Natural killer cell (primary cell): ENCODE measurements at regions not wholly inside any gene's neighbourhood (a gene's known extent, or its start where the extent isn't known, plus 50 kb on each side); places are given as distances from the start of the nearest gene placed in this dataset.

Experiments used
- ATAC-seq, 3 donors: fragments of 150-1000 bp in 2 of 3; fragments of 200-7000 bp in 1 of 3; cut with Tn5 transposase; 1 replicate in 1 of 3; 2 replicates in 2 of 3; pipeline ENCODE4 v1.10.0; 2021; ENCODE audit warnings: mild to moderate bottlenecking in 2 of 3, moderate library complexity in 2 of 3
- DNase-seq, 2 donors: peaks; one replicate each; pipeline versions ENCODE4 v3.0.0 to v3.0.0-alpha.2; 2013 to 2021; ENCODE audit warnings: mixed read lengths in 1 of 2
- H3K27ac ChIP-seq: one replicate; pipeline ENCODE4 v1.5.1; 2013; ENCODE audit warnings: mild to moderate bottlenecking, low read length
- H3K27me3 ChIP-seq: one replicate; pipeline ENCODE4 v1.6.1; 2013; ENCODE audit warnings: low read length; ENCODE audit not compliant: control insufficient read depth, insufficient read depth
- H3K36me3 ChIP-seq: one replicate; pipeline ENCODE4 v1.6.1; 2013; ENCODE audit warnings: low read length; ENCODE audit not compliant: control insufficient read depth, insufficient read depth
- H3K4me1 ChIP-seq: one replicate; pipeline ENCODE4 v1.6.1; 2013; ENCODE audit warnings: low read length; ENCODE audit not compliant: control insufficient read depth, insufficient read depth
- H3K4me3 ChIP-seq: one replicate; pipeline ENCODE4 v1.5.1; 2013; ENCODE audit warnings: low read length
- H3K9me3 ChIP-seq: one replicate; pipeline ENCODE4 v1.6.1; 2013; ENCODE audit warnings: low read length; ENCODE audit not compliant: control insufficient read depth, insufficient read depth
- H3K27ac Mint-ChIP-seq, 2 donors: one replicate each; pipeline ENCODE4 v1.8.0; 2022; ENCODE audit warnings: mild to moderate bottlenecking in 2 of 2, mixed read lengths in 2 of 2, moderate library complexity in 1 of 2
- H3K27me3 Mint-ChIP-seq, 2 donors: one replicate each; pipeline ENCODE4 v1.8.0; 2022; ENCODE audit warnings: low read depth in 2 of 2, mixed read lengths in 2 of 2
- H3K36me3 Mint-ChIP-seq: one replicate; pipeline ENCODE4 v1.8.0; 2022; ENCODE audit warnings: mixed read lengths
- H3K4me1 Mint-ChIP-seq, 2 donors: one replicate each; pipeline ENCODE4 v1.8.0; 2022; ENCODE audit warnings: mixed read lengths in 2 of 2
- H3K4me3 Mint-ChIP-seq: one replicate; pipeline ENCODE4 v1.8.0; 2022; ENCODE audit warnings: mild to moderate bottlenecking, moderate library complexity, mixed read lengths
- H3K9me3 Mint-ChIP-seq, 2 donors: one replicate each; pipeline ENCODE4 v1.8.0; 2022; ENCODE audit warnings: mixed read lengths in 2 of 2
- WGBS: methylation state at CpG from one replicate; pipeline ENCODE4 v1.1.7; 2013; ENCODE audit warnings: missing lambda C conversion rate; ENCODE audit not compliant: insufficient coverage; 5-methylcytosine and 5-hydroxymethylcytosine counted together
- intact Hi-C: fragments of 100-400 bp; cut with micrococcal nuclease; formaldehyde crosslinking; loops from one replicate; pipeline ENCODE4 v1.14.2; 2022
- TF ChIP-seq, protein P1 (sequence below): fragments of 200-600 bp; IDR thresholded peaks from one replicate; pipeline ENCODE4 v1.8.0; 2022; ENCODE audit warnings: antibody characterized with exemption

DNA sequence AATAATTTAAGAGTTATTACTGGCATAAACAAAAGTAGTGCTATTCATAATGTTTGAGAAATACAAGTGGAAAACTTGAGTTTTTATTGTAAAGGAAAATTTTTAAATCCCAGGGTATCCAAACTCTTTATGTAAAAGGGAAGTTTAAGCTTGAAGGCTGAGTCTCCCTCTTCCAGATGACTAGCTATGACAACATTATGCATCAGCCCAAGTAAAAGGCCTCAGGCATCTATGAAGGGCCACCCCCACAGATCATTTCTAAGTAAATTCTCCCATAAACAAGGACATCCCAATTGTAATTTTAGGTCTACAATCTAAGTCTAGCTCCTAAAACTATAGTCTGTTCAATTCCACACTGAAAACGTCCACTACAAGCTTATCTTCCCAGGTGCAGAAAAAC is 166.2 kb upstream of the STEAP1 start:
- ATAC-seq (no peak), DNase-seq (no peak)
- intact Hi-C loops: no loop called here
- no peaks in the 10 kb centered on the region for H3K4me1 ChIP-seq
- no peaks in the 10 kb centered on the region for H3K27me3 ChIP-seq
- 27% methylated on average over 1 of the region's 1 CpG for WGBS
- Mint-ChIP-seq H3K4me3 (no peak overlapping the region), H3K27ac (no peak overlapping the region), H3K27me3 (no peaks in the 10 kb centered on the region), H3K4me1 (no peaks in the 10 kb centered on the region), H3K36me3 (no peaks in the 10 kb centered on the region), H3K9me3 (peaks cover 15 to 21% of the 10 kb centered on the region in 2 donors)
- no peak overlapping the region for H3K4me3 ChIP-seq
- TF ChIP-seq, protein P1, sequence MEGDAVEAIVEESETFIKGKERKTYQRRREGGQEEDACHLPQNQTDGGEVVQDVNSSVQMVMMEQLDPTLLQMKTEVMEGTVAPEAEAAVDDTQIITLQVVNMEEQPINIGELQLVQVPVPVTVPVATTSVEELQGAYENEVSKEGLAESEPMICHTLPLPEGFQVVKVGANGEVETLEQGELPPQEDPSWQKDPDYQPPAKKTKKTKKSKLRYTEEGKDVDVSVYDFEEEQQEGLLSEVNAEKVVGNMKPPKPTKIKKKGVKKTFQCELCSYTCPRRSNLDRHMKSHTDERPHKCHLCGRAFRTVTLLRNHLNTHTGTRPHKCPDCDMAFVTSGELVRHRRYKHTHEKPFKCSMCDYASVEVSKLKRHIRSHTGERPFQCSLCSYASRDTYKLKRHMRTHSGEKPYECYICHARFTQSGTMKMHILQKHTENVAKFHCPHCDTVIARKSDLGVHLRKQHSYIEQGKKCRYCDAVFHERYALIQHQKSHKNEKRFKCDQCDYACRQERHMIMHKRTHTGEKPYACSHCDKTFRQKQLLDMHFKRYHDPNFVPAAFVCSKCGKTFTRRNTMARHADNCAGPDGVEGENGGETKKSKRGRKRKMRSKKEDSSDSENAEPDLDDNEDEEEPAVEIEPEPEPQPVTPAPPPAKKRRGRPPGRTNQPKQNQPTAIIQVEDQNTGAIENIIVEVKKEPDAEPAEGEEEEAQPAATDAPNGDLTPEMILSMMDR: no peak
- no peaks in the 10 kb centered on the region for H3K36me3 ChIP-seq
- no peaks in the 10 kb centered on the region for H3K9me3 ChIP-seq
- H3K27ac ChIP-seq: no peak overlapping the region

DNA sequence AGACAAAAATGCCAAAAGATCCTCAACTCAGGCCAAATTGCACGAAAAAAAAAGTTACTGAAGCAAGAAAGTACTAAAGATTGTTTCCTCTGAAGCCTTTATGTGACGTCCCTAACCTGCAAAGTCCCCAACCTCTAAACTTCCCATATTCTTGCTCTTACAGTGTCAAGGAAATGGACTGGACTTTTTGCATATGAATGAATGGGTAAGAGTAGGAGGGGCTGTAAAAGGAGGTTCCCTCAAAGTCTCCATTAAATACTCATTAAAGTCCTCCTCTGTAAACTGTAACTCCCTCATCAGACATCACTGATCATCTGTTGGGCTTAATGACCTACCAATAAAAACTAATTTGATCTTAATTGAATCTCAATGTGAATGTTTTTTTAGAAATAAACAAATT is 164.8 kb upstream of the STEAP1 start:
- H3K9me3 ChIP-seq: no peaks in the 10 kb centered on the region
- no peaks in the 10 kb centered on the region for H3K36me3 Mint-ChIP-seq
- no peaks in the 10 kb centered on the region for H3K4me1 ChIP-seq
- no peaks in the 10 kb centered on the region for H3K4me1 Mint-ChIP-seq
- H3K4me3 Mint-ChIP-seq: no peak overlapping the region
- peaks cover 12 to 21% of the 10 kb centered on the region in 2 donors for H3K9me3 Mint-ChIP-seq
- H3K36me3 ChIP-seq: no peaks in the 10 kb centered on the region
- H3K4me3 ChIP-seq: no peak overlapping the region
- WGBS: 40% methylated on average over 2 of the region's 2 CpGs
- H3K27ac ChIP-seq: no peak overlapping the region
- DNase-seq (no peak), ATAC-seq (no peak)
- no peaks in the 10 kb centered on the region for H3K27me3 Mint-ChIP-seq
- no peaks in the 10 kb centered on the region for H3K27me3 ChIP-seq
- TF ChIP-seq, protein P1: no peak
- H3K27ac Mint-ChIP-seq: no peak overlapping the region
- intact Hi-C loops: no loop called here

DNA sequence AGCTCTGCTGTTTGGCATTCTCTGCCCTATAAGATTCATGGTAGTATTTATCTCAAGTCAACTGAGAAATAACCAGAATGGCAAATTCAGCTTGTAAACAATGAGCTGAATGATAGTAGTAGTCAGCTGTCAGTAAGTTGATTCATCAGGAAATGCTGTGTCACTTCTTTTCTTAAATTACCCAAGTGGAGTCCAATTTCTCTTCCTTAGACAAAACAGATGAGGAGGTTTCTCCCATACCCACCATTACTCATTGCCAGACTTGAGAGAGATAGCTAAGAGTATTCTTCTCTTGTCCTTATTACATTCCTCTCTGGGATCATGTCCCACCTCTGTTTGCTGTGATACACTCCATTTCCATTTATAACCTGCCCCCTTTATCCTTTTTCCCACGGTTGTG is 159.8 kb upstream of the STEAP1 start:
- no peak for DNase-seq
- 75% methylated on average over 1 of the region's 1 CpG for WGBS

DNA sequence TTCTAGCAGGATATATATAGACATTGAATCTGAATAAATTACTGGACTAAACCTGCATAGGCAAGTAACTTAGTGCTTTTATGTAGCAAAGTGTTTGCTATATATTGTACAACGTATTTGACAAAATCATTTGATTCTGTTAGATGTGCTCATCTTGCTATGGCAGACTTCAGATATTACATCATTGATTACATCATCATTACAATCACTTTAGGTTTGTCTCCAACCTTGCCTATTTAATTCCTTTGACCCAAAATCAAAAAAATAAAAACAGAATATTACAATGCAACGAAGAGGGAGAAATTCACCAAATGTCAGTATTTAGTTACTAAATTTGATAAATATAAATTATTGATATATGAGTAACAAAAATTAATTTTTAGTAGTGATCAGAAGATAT is 155.7 kb upstream of the STEAP1 start:
- Mint-ChIP-seq H3K36me3 (no peaks in the 10 kb centered on the region), H3K27ac (no peak overlapping the region), H3K27me3 (no peaks in the 10 kb centered on the region), H3K9me3 (peaks cover 13 to 25% of the 10 kb centered on the region in 2 donors), H3K4me3 (no peak overlapping the region), H3K4me1 (no peaks in the 10 kb centered on the region)
- intact Hi-C loops: no loop called here
- 83% methylated on average over 1 of the region's 2 CpGs for WGBS
- DNase-seq: no peak
- no peaks in the 10 kb centered on the region for H3K4me1 ChIP-seq
- no peaks in the 10 kb centered on the region for H3K27me3 ChIP-seq
- TF ChIP-seq, protein P1: no peak
- no peak overlapping the region for H3K4me3 ChIP-seq
- H3K9me3 ChIP-seq: no peaks in the 10 kb centered on the region
- no peak for ATAC-seq
- no peak overlapping the region for H3K27ac ChIP-seq
- H3K36me3 ChIP-seq: no peaks in the 10 kb centered on the region

More for the DNA sequence above, 159.8 kb upstream of the STEAP1 start:
- peaks cover 14 to 24% of the 10 kb centered on the region in 2 donors for H3K9me3 Mint-ChIP-seq
- no peaks in the 10 kb centered on the region for H3K36me3 ChIP-seq
- no peaks in the 10 kb centered on the region for H3K36me3 Mint-ChIP-seq
- no peak overlapping the region for H3K4me3 ChIP-seq
- no peaks in the 10 kb centered on the region for H3K4me1 Mint-ChIP-seq
- no peak overlapping the region for H3K27ac Mint-ChIP-seq
- no peak for ATAC-seq
- intact Hi-C loops: no loop called here
- no peaks in the 10 kb centered on the region for H3K9me3 ChIP-seq
- no peak overlapping the region for H3K27ac ChIP-seq
- H3K4me1 ChIP-seq: no peaks in the 10 kb centered on the region
- no peaks in the 10 kb centered on the region for H3K27me3 Mint-ChIP-seq
- H3K27me3 ChIP-seq: no peaks in the 10 kb centered on the region
- TF ChIP-seq, protein P1: no peak
- H3K4me3 Mint-ChIP-seq: no peak overlapping the region
